ENCODE measurements at regions not wholly inside any gene's neighbourhood (a gene's known extent, or its start where the extent isn't known, plus 50 kb on each side); places are given as distances from the start of the nearest gene placed in this dataset.

DNA sequence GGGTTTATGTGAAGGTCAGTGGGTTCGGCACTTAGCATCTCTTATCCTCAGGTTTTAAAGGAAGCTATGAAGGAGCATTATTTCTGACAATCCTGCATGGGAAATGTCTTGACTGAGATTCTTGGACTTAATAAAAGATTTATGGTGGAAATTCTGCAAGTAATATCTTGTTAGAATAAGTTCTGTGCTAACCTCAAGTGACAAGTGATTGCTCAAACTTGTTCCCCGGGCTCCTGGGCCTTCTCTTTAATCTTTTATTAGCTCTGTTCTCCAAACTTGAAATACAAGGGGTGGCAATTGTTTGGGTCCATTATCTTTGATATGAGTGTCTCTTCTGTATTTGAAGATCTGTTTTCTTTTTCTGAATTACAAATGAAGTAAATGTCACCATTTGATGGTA is 140.6 kb upstream of the CTBP2 start:
- Histone ChIP-seq H3K9ac (ENCODE audit: control insufficient read depth, insufficient read depth, low read length) (no peak overlapping the region), H3K27ac (ENCODE audit: control insufficient read depth, insufficient read depth) (no peak overlapping the region), H3K4me2 (ENCODE audit: control insufficient read depth, insufficient read depth) (no peak overlapping the region), H3K27me3 (replicated peaks in 1 of 2; ENCODE audit: control insufficient read depth in 2 of 2, insufficient read depth in 2 of 2, low read length in 1 of 2) (no peaks in the 10 kb centered on the region), H3K9me3 (replicated peaks; ENCODE audit: control insufficient read depth, insufficient read depth, low read length) (no peaks in the 10 kb centered on the region), H4K20me1 (ENCODE audit: control insufficient read depth, insufficient read depth) (no peaks in the 10 kb centered on the region), H2AFZ (ENCODE audit: control insufficient read depth, low read depth, low read length) (no peak overlapping the region), H3K4me3 (no peak overlapping the region), H3K4me1 (ENCODE audit: control insufficient read depth, insufficient read depth, low read length) (no peaks in the 10 kb centered on the region), H3K36me3 (ENCODE audit: control insufficient read depth in 2 of 2, insufficient read depth in 2 of 2, low read length in 1 of 2) (no peaks in the 10 kb centered on the region), H3K79me2 (ENCODE audit: control insufficient read depth, insufficient read depth, low read length) (no peaks in the 10 kb centered on the region)
- SMC1A ChIA-PET (ENCODE audit: uncharacterized antibody, unreplicated experiment), result no interaction called here
- no peak for DNase-seq (ENCODE audit: low read depth, low spot score)
- 32% methylated on average over 2 of the region's 2 CpGs for WGBS (ENCODE audit: insufficient coverage, insufficient replicate concordance, low lambda C conversion rate, missing lambda C conversion rate)
- CTCF ChIA-PET, result no interaction called here
- POLR2A ChIA-PET, result no interaction called here
- FAIRE-seq, result no peak
- no peak for ATAC-seq
- intact Hi-C loops (cut with micrococcal nuclease; ENCODE audit: unreplicated experiment) (no loop called here), in situ Hi-C loops (cut with MboI) (no loop called here)
- RAD21 ChIA-PET (ENCODE audit: unreplicated experiment), result no interaction called here
- no TSS peak for BruUV-seq (replicated peaks)
- TF ChIP-seq, protein P1, sequence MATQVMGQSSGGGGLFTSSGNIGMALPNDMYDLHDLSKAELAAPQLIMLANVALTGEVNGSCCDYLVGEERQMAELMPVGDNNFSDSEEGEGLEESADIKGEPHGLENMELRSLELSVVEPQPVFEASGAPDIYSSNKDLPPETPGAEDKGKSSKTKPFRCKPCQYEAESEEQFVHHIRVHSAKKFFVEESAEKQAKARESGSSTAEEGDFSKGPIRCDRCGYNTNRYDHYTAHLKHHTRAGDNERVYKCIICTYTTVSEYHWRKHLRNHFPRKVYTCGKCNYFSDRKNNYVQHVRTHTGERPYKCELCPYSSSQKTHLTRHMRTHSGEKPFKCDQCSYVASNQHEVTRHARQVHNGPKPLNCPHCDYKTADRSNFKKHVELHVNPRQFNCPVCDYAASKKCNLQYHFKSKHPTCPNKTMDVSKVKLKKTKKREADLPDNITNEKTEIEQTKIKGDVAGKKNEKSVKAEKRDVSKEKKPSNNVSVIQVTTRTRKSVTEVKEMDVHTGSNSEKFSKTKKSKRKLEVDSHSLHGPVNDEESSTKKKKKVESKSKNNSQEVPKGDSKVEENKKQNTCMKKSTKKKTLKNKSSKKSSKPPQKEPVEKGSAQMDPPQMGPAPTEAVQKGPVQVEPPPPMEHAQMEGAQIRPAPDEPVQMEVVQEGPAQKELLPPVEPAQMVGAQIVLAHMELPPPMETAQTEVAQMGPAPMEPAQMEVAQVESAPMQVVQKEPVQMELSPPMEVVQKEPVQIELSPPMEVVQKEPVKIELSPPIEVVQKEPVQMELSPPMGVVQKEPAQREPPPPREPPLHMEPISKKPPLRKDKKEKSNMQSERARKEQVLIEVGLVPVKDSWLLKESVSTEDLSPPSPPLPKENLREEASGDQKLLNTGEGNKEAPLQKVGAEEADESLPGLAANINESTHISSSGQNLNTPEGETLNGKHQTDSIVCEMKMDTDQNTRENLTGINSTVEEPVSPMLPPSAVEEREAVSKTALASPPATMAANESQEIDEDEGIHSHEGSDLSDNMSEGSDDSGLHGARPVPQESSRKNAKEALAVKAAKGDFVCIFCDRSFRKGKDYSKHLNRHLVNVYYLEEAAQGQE (IDR thresholded peaks at IDR 0.05; ENCODE audit: low read depth, low read length), result no peak
- TF ChIP-seq, protein P2, sequence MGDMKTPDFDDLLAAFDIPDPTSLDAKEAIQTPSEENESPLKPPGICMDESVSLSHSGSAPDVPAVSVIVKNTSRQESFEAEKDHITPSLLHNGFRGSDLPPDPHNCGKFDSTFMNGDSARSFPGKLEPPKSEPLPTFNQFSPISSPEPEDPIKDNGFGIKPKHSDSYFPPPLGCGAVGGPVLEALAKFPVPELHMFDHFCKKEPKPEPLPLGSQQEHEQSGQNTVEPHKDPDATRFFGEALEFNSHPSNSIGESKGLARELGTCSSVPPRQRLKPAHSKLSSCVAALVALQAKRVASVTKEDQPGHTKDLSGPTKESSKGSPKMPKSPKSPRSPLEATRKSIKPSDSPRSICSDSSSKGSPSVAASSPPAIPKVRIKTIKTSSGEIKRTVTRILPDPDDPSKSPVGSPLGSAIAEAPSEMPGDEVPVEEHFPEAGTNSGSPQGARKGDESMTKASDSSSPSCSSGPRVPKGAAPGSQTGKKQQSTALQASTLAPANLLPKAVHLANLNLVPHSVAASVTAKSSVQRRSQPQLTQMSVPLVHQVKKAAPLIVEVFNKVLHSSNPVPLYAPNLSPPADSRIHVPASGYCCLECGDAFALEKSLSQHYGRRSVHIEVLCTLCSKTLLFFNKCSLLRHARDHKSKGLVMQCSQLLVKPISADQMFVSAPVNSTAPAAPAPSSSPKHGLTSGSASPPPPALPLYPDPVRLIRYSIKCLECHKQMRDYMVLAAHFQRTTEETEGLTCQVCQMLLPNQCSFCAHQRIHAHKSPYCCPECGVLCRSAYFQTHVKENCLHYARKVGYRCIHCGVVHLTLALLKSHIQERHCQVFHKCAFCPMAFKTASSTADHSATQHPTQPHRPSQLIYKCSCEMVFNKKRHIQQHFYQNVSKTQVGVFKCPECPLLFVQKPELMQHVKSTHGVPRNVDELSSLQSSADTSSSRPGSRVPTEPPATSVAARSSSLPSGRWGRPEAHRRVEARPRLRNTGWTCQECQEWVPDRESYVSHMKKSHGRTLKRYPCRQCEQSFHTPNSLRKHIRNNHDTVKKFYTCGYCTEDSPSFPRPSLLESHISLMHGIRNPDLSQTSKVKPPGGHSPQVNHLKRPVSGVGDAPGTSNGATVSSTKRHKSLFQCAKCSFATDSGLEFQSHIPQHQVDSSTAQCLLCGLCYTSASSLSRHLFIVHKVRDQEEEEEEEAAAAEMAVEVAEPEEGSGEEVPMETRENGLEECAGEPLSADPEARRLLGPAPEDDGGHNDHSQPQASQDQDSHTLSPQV (IDR thresholded peaks at IDR 0.05), result no peak
- TF ChIP-seq POLR2A (IDR thresholded peaks at IDR 0.05; ENCODE audit: low read depth, low read length) (no peak), SREBF1 (IDR thresholded peaks at IDR 0.05; ENCODE audit: low read length) (no peak), RUNX3 (IDR thresholded peaks at IDR 0.05; ENCODE audit: low read length) (no peak), NR2C2 (IDR thresholded peaks at IDR 0.05; ENCODE audit: borderline replicate concordance, control insufficient read depth, insufficient read length, low read depth) (no peak), ZSCAN29 (IDR thresholded peaks at IDR 0.05) (no peak)
- TF ChIP-seq, protein P3, sequence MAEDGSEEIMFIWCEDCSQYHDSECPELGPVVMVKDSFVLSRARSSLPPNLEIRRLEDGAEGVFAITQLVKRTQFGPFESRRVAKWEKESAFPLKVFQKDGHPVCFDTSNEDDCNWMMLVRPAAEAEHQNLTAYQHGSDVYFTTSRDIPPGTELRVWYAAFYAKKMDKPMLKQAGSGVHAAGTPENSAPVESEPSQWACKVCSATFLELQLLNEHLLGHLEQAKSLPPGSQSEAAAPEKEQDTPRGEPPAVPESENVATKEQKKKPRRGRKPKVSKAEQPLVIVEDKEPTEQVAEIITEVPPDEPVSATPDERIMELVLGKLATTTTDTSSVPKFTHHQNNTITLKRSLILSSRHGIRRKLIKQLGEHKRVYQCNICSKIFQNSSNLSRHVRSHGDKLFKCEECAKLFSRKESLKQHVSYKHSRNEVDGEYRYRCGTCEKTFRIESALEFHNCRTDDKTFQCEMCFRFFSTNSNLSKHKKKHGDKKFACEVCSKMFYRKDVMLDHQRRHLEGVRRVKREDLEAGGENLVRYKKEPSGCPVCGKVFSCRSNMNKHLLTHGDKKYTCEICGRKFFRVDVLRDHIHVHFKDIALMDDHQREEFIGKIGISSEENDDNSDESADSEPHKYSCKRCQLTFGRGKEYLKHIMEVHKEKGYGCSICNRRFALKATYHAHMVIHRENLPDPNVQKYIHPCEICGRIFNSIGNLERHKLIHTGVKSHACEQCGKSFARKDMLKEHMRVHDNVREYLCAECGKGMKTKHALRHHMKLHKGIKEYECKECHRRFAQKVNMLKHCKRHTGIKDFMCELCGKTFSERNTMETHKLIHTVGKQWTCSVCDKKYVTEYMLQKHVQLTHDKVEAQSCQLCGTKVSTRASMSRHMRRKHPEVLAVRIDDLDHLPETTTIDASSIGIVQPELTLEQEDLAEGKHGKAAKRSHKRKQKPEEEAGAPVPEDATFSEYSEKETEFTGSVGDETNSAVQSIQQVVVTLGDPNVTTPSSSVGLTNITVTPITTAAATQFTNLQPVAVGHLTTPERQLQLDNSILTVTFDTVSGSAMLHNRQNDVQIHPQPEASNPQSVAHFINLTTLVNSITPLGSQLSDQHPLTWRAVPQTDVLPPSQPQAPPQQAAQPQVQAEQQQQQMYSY (CRISPR knock-in tag; IDR thresholded peaks at IDR 0.05), result no peak
